Endothelial cell (in vitro differentiated cells): ENCODE measurements at regions not wholly inside any gene's neighbourhood (a gene's known extent, or its start where the extent isn't known, plus 50 kb on each side); places are given as distances from the start of the nearest gene placed in this dataset.
"Not testable (repeated sequence)": the region's sequence is repeated elsewhere in the genome, so short reads cannot be mapped to it uniquely, and the experiment has no call there.

Source experiments
- DNase-seq: peaks from one replicate; pipeline ENCODE4 v3.0.0; 2021; ENCODE audit warnings: low spot score
- H3K27ac Mint-ChIP-seq: one replicate; pipeline ENCODE4 v1.8.0; 2021; ENCODE audit warnings: mixed read lengths, inconsistent platforms; ENCODE audit not compliant: unreplicated experiment
- H3K27me3 Mint-ChIP-seq: one replicate; pipeline ENCODE4 v1.8.0; 2021; ENCODE audit warnings: mild to moderate bottlenecking, moderate library complexity, mixed read lengths, inconsistent platforms; ENCODE audit not compliant: unreplicated experiment
- H3K36me3 Mint-ChIP-seq: one replicate; pipeline ENCODE4 v1.8.0; 2021; ENCODE audit warnings: mild to moderate bottlenecking, low read depth, mixed read lengths, inconsistent platforms; ENCODE audit not compliant: unreplicated experiment
- H3K4me1 Mint-ChIP-seq: one replicate; pipeline ENCODE4 v1.8.0; 2021; ENCODE audit warnings: mild to moderate bottlenecking, mixed read lengths, inconsistent platforms; ENCODE audit not compliant: unreplicated experiment
- H3K4me3 Mint-ChIP-seq: one replicate; pipeline ENCODE4 v1.8.0; 2021; ENCODE audit warnings: mild to moderate bottlenecking, mixed read lengths, inconsistent platforms; ENCODE audit not compliant: unreplicated experiment
- H3K9me3 Mint-ChIP-seq: one replicate; pipeline ENCODE4 v1.8.0; 2021; ENCODE audit warnings: mixed read lengths, inconsistent platforms; ENCODE audit not compliant: unreplicated experiment
- TF ChIP-seq, protein P1 (sequence below): fragments of 200-600 bp; sonication (generic); IDR thresholded peaks from one replicate; pipeline ENCODE4 v1.5.0; 2021; ENCODE audit warnings: antibody characterized with exemption; ENCODE audit not compliant: unreplicated experiment

DNA sequence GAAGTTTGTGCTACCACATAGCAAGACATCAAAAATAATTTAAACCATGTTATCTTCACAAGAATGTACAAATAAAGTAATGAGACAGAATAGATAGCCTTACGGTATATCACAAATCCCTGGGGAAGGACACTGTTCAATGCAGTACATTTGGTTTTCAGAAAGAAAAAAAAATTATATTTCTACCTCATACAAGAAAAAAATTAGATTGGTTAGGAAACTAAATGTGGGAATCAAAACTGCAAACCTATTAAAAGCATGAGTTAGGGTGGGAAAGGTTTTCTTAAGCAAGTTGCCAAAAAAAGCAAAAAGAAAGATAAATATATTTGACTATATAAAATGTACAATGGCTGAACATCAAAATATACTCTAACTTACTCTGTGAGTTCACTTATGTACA lies 201.9 kb upstream of the NREP start:
- Mint-ChIP-seq H3K27ac (no peak overlapping the region), H3K27me3 (peaks cover 3% of the 10 kb centered on the region), H3K9me3 (no peaks in the 10 kb centered on the region), H3K36me3 (no peaks in the 10 kb centered on the region), H3K4me1 (no peaks in the 10 kb centered on the region), H3K4me3 (no peak overlapping the region)
- TF ChIP-seq, protein P1, sequence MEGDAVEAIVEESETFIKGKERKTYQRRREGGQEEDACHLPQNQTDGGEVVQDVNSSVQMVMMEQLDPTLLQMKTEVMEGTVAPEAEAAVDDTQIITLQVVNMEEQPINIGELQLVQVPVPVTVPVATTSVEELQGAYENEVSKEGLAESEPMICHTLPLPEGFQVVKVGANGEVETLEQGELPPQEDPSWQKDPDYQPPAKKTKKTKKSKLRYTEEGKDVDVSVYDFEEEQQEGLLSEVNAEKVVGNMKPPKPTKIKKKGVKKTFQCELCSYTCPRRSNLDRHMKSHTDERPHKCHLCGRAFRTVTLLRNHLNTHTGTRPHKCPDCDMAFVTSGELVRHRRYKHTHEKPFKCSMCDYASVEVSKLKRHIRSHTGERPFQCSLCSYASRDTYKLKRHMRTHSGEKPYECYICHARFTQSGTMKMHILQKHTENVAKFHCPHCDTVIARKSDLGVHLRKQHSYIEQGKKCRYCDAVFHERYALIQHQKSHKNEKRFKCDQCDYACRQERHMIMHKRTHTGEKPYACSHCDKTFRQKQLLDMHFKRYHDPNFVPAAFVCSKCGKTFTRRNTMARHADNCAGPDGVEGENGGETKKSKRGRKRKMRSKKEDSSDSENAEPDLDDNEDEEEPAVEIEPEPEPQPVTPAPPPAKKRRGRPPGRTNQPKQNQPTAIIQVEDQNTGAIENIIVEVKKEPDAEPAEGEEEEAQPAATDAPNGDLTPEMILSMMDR = no peak
- DNase-seq = no peak

DNA sequence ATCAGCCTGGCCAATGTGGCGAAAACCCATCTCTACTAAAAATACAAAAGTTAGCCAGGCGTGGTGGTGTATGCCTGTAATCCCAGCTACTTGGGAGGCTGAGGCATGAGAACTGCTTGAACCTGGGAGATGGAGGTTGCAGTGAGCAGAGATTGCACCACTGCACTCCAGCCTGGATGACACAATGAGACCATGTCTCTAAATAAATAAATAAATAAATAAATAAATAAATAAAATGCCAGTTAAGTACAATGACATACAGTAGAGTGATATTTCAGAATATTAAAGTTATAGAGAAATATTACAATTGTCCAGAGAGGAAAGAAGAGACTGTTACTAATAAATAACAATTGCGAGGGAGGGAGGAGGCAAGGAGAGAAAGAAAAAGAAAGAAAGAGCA lies 199.8 kb upstream of the NREP start:
- not testable (repeated sequence) for H3K27me3 Mint-ChIP-seq, H3K4me3 Mint-ChIP-seq, H3K4me1 Mint-ChIP-seq, H3K9me3 Mint-ChIP-seq, H3K27ac Mint-ChIP-seq, DNase-seq, H3K36me3 Mint-ChIP-seq

DNA sequence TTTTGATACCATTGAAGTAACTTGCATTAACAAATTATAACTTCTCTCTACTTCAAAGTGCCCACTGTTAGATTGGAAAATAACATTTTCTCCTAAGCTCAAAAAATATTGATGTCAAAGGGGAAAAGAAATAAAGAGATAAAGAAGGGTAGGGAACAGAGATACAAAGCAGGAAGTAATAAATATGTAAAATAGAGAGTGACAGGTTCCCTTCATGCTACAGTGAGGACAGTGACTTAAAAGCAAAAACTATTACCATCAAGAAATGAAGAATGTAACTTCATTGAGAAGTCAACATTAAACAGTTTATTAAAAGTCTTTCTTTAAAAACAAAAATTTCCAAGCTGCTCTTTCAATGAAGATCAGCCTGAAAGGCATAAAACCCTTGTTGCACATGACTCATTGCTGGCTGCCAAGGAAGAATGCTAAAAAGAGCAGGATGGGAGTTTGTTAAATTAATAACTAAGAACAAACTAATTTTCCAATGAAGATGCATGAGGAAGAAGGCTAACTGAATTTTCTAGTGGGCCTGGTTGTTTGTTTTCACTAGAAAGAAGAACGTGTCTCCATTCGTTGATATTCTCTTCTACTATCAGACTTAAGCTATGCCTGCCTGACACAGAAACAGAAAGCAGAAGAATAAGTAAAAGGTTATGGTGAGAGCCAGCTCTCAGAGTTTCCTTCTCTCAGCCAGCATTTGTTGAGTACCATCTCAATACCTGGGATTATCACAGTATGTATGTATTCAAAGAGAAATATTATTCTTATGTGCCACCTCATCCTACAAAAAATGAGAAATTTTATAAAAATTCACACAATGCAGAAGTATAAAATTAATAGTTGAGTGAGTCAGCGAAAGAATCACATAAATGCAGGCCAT lies 197.8 kb upstream of the NREP start:
- no peaks in the 10 kb centered on the region for H3K36me3 Mint-ChIP-seq
- TF ChIP-seq, protein P1 = no peak
- no peaks in the 10 kb centered on the region for H3K9me3 Mint-ChIP-seq
- no peak overlapping the region for H3K4me3 Mint-ChIP-seq
- no peak overlapping the region for H3K27ac Mint-ChIP-seq
- H3K27me3 Mint-ChIP-seq = peaks cover 2% of the 10 kb centered on the region
- DNase-seq = no peak
- H3K4me1 Mint-ChIP-seq = no peaks in the 10 kb centered on the region

DNA sequence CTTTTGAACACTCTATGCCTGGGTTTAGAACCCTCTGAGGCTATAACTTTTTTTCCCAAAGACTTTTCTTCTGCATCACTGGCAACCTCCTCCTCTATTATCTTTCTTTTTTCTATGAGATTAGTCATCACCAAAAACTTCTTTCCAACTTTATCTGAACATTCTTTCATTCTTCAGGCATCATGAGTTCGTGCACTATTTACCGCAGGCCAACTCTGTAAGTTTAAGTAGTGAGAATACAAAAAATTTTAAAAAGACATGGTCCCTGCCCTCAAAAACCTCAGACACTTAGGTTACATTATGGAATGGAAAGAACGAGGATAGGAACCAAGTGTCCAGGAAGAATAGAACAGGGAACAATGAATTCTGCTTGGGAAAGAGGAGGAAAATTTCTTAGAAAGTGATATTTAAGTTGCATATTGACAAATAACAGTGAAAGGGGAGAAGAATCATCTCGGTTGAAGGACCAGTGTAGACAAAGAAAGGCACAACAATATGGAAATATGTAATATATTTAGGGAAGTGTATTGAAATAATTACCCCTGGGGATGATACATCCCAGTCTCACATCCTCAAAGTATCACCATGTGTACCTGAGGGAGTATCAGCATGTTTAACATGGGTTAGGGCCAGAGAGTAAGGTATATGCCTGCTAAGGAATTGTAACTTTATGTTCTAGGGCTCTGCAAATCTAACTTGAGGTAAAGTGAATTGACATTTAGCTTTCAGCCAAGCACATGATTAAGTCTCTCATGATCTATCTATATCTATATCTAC lies 196.5 kb upstream of the NREP start:
- TF ChIP-seq, protein P1 = no peak
- H3K9me3 Mint-ChIP-seq = no peaks in the 10 kb centered on the region
- no peaks in the 10 kb centered on the region for H3K36me3 Mint-ChIP-seq
- no peak for DNase-seq
- H3K4me3 Mint-ChIP-seq = no peak overlapping the region
- H3K27me3 Mint-ChIP-seq = peaks cover 2% of the 10 kb centered on the region
- H3K4me1 Mint-ChIP-seq = no peaks in the 10 kb centered on the region
- H3K27ac Mint-ChIP-seq = no peak overlapping the region

DNA sequence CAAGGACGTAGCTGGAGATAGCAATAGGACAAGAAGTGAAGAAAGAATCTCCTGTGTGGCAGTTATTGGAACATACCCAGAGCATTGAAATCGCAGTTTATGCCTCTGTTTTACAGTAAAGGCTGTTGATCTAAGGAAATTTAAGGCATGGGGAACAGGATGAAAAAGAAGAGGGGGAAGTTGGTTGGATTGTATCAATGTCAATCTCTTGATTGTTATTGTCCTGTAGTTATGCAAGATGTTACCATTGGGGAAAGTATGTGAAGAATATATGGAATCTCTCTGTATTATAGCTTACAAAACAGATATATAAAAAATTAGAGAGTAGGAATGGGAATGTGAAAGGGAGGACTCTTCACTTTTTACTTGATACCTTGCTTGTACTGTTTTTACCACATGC lies 195.6 kb upstream of the NREP start:
- no peaks in the 10 kb centered on the region for H3K4me1 Mint-ChIP-seq

More for the DNA sequence above, 195.6 kb upstream of the NREP start:
- no peak for DNase-seq
- no peak overlapping the region for H3K27ac Mint-ChIP-seq
- TF ChIP-seq, protein P1 = no peak
- no peak overlapping the region for H3K4me3 Mint-ChIP-seq
- no peaks in the 10 kb centered on the region for H3K9me3 Mint-ChIP-seq
- H3K36me3 Mint-ChIP-seq = no peaks in the 10 kb centered on the region
- H3K27me3 Mint-ChIP-seq = peaks cover 2% of the 10 kb centered on the region
